H9 (cell line): ENCODE measurements at regions not wholly inside any gene's neighbourhood (a gene's known extent, or its start where the extent isn't known, plus 50 kb on each side); places are given as distances from the start of the nearest gene placed in this dataset.
"Not testable (repeated sequence)": the region's sequence is repeated elsewhere in the genome, so short reads cannot be mapped to it uniquely, and the experiment has no call there.

ENCODE experiments used
- DNase-seq: peaks from one replicate; pipeline ENCODE4 v3.0.0-alpha.2; 2017
- H2AFZ ChIP-seq: one replicate; pipeline ENCODE4 v1.6.1; 2013; ENCODE audit warnings: mild to moderate bottlenecking, low read length, control low read depth, moderate library complexity
- H2AK5ac ChIP-seq: 2 replicates; pipeline ENCODE4 v1.6.1; 2013; ENCODE audit warnings: low read length, control low read depth, mixed read lengths; ENCODE audit not compliant: insufficient read length
- H2BK120ac ChIP-seq: one replicate; pipeline ENCODE4 v1.6.1; 2013; ENCODE audit warnings: low read depth, mild to moderate bottlenecking, low read length, control low read depth, inconsistent platforms; ENCODE audit not compliant: poor library complexity, severe bottlenecking
- H2BK12ac ChIP-seq: 2 replicates; pipeline ENCODE4 v1.6.1; 2013; ENCODE audit warnings: low read length, control low read depth, mixed read lengths, low read depth; ENCODE audit not compliant: insufficient read length
- H2BK15ac ChIP-seq: 2 replicates; pipeline ENCODE4 v1.6.1; 2013; ENCODE audit warnings: low read depth, low read length, control low read depth
- H2BK20ac ChIP-seq: one replicate; pipeline ENCODE4 v1.6.1; 2013; ENCODE audit warnings: low read depth, mild to moderate bottlenecking, low read length, control low read depth, inconsistent platforms; ENCODE audit not compliant: poor library complexity, severe bottlenecking
- H2BK5ac ChIP-seq: 2 replicates; pipeline ENCODE4 v1.6.1; 2013; ENCODE audit warnings: low read length, control low read depth, mixed read lengths; ENCODE audit not compliant: insufficient read length
- H3K14ac ChIP-seq: 2 replicates; pipeline ENCODE4 v1.6.1; 2013; ENCODE audit warnings: low read length, control low read depth; ENCODE audit not compliant: insufficient read depth
- H3K18ac ChIP-seq: 2 replicates; pipeline ENCODE4 v1.6.1; 2013; ENCODE audit warnings: low read depth, mild to moderate bottlenecking, mixed read lengths, low read length, control low read depth; ENCODE audit not compliant: insufficient read length
- H3K23ac ChIP-seq: 2 replicates; pipeline ENCODE4 v1.6.1; 2013; ENCODE audit warnings: low read length, control low read depth, mixed read lengths, low read depth; ENCODE audit not compliant: insufficient read length
- H3K23me2 ChIP-seq: 2 replicates; pipeline ENCODE4 v1.6.1; 2013; ENCODE audit warnings: low read depth, mild to moderate bottlenecking, mixed read lengths, low read length, control low read depth; ENCODE audit not compliant: insufficient read length, poor library complexity, severe bottlenecking
- H3K27ac ChIP-seq: 2 replicates; pipeline ENCODE4 v1.5.1; 2013; ENCODE audit warnings: low read length, control low read depth, mixed read lengths, low read depth; ENCODE audit not compliant: insufficient read length
- H3K27me3 ChIP-seq: 2 replicates; pipeline ENCODE4 v1.6.1; 2013; ENCODE audit warnings: low read length, control low read depth, inconsistent platforms; ENCODE audit not compliant: insufficient read depth
- H3K4ac ChIP-seq: 2 replicates; pipeline ENCODE4 v1.6.1; 2013; ENCODE audit warnings: low read depth, mild to moderate bottlenecking, control low read depth, inconsistent platforms, low read length, moderate library complexity
- H3K4me1 ChIP-seq: 2 replicates; pipeline ENCODE4 v1.6.1; 2013; ENCODE audit warnings: low read length, control low read depth, inconsistent platforms; ENCODE audit not compliant: insufficient read depth
- H3K4me2 ChIP-seq: 2 replicates; pipeline ENCODE4 v1.6.1; 2013; ENCODE audit warnings: low read length, control low read depth, mixed read lengths; ENCODE audit not compliant: insufficient read length, insufficient read depth
- H3K56ac ChIP-seq: 2 replicates; pipeline ENCODE4 v1.6.1; 2013; ENCODE audit warnings: low read depth, mild to moderate bottlenecking, mixed read lengths, low read length, control low read depth; ENCODE audit not compliant: insufficient read length
- H3K79me1 ChIP-seq: 2 replicates; pipeline ENCODE4 v1.6.1; 2013; ENCODE audit warnings: low read depth, mild to moderate bottlenecking, moderate library complexity, low read length, control low read depth, inconsistent platforms; ENCODE audit not compliant: insufficient read depth, poor library complexity, severe bottlenecking
- H3K79me2 ChIP-seq: 2 replicates; pipeline ENCODE4 v1.6.1; 2013; ENCODE audit warnings: low read length, control low read depth, inconsistent platforms; ENCODE audit not compliant: insufficient read depth
- H3K9ac ChIP-seq: 2 replicates; pipeline ENCODE4 v1.6.1; 2013; ENCODE audit warnings: low read length, control low read depth, mixed read lengths; ENCODE audit not compliant: insufficient read length; ENCODE audit errors: extremely low read depth
- H3K9me3 ChIP-seq: one replicate; pipeline ENCODE4 v1.6.1; 2013; ENCODE audit warnings: low read depth, low read length, inconsistent platforms; ENCODE audit not compliant: control insufficient read depth
- H3T11ph ChIP-seq: one replicate; pipeline ENCODE4 v1.6.1; 2013; ENCODE audit warnings: mild to moderate bottlenecking, low read length, control low read depth, inconsistent platforms
- H4K20me1 ChIP-seq: one replicate; pipeline ENCODE4 v1.6.1; 2013; ENCODE audit not compliant: control insufficient read depth, insufficient read length, insufficient read depth
- H4K5ac ChIP-seq: 2 replicates; pipeline ENCODE4 v1.6.1; 2013; ENCODE audit warnings: low read depth, mild to moderate bottlenecking, mixed read lengths, low read length, control low read depth; ENCODE audit not compliant: insufficient read length
- H4K8ac ChIP-seq: replicated peaks from 2 replicates; pipeline ENCODE4 v1.6.1; 2013; ENCODE audit warnings: low read length, control low read depth, mixed read lengths, low read depth; ENCODE audit not compliant: insufficient read length
- H4K91ac ChIP-seq: 2 replicates; pipeline ENCODE4 v1.6.1; 2013; ENCODE audit warnings: low read depth, mild to moderate bottlenecking, moderate library complexity, mixed read lengths, low read length, control low read depth; ENCODE audit not compliant: insufficient read length
- H3K27ac Mint-ChIP-seq, 3 experiments: 2 replicates in 2 of 3; 3 replicates in 1 of 3; pipeline ENCODE4 v1.8.0; 2020 to 2021; ENCODE audit warnings: mixed read lengths in 3 of 3, mild to moderate bottlenecking in 1 of 3, moderate library complexity in 1 of 3
- H3K27me3 Mint-ChIP-seq: 2 replicates; pipeline ENCODE4 v1.8.0; 2021; ENCODE audit warnings: low read depth, mild to moderate bottlenecking, moderate library complexity, mixed read lengths
- H3K36me3 Mint-ChIP-seq, 3 experiments: 2 replicates in 2 of 3; 3 replicates in 1 of 3; pipeline ENCODE4 v1.8.0; 2020 to 2021; ENCODE audit warnings: low read depth in 3 of 3, mixed read lengths in 3 of 3; ENCODE audit not compliant: insufficient read depth in 1 of 3
- H3K4me1 Mint-ChIP-seq, 2 experiments: 2 replicates each; pipeline ENCODE4 v1.8.0; 2020; ENCODE audit warnings: mixed read lengths in 2 of 2
- H3K4me3 Mint-ChIP-seq, 2 experiments: 2 replicates in 1 of 2; 3 replicates in 1 of 2; pipeline ENCODE4 v1.8.0; 2020 to 2021; ENCODE audit warnings: mild to moderate bottlenecking in 2 of 2, mixed read lengths in 2 of 2, moderate library complexity in 1 of 2
- H3K9me3 Mint-ChIP-seq, 2 experiments: 2 replicates in 1 of 2; 3 replicates in 1 of 2; pipeline ENCODE4 v1.8.0; 2020; ENCODE audit warnings: mild to moderate bottlenecking in 2 of 2, mixed read lengths in 2 of 2, moderate library complexity in 1 of 2
- WGBS: extraction: QIAGEN DNeasy Blood & Tissue Kit; methylation state at CpG from one replicate; pipeline ENCODE4 v1.1.7; 2013; ENCODE audit warnings: missing lambda C conversion rate, low lambda C conversion rate, mixed read lengths; ENCODE audit not compliant: insufficient read length; ENCODE audit errors: extremely low coverage; 5-methylcytosine and 5-hydroxymethylcytosine counted together
- TF ChIP-seq, protein P1 (sequence below): fragments of 200-600 bp; sonication (generic); conservative IDR thresholded peaks from 3 replicates; pipeline ENCODE4 v1.8.0; 2021; ENCODE audit warnings: antibody characterized with exemption, mild to moderate bottlenecking

GRCh38 chr16:52912565-52913173 lies 140.0 kb downstream of the CHD9NB start:
- no peak overlapping the region for H3K4me2 ChIP-seq
- WGBS: no CpG with 5 or more reads among the region's 7 CpGs

GRCh38 chr16:52908057-52908456 lies 144.6 kb downstream of the CHD9NB start:
- H3K79me1 ChIP-seq, H4K5ac ChIP-seq, H3K23me2 ChIP-seq: not testable (repeated sequence)

More at GRCh38 chr16:52912565-52913173, 140.0 kb downstream of the CHD9NB start:
- no peak overlapping the region for H3K4ac ChIP-seq
- no peak overlapping the region for H3K9ac ChIP-seq
- H2BK15ac ChIP-seq: no peak overlapping the region
- H3K18ac ChIP-seq: no peak overlapping the region
- H4K5ac ChIP-seq: no peak overlapping the region
- no peaks in the 10 kb centered on the region for H3K79me1 ChIP-seq
- H2BK5ac ChIP-seq: no peak overlapping the region
- no peak overlapping the region for H3K23ac ChIP-seq
- H2BK120ac ChIP-seq: no peak overlapping the region
- Mint-ChIP-seq H3K4me1 (peaks cover 0 to 5% of the 10 kb centered on the region in 2 experiments; a peak in 2 of 4 replicates), H3K36me3 (no peaks in the 10 kb centered on the region), H3K27me3 (no peaks in the 10 kb centered on the region), H3K9me3 (no peaks in the 10 kb centered on the region), H3K4me3 (peak overlapping the region in 1 of 2 experiments; percentile 29; a peak in 1 of 5 replicates), H3K27ac (no peak overlapping the region)
- H3T11ph ChIP-seq: no peak overlapping the region
- TF ChIP-seq, protein P1, sequence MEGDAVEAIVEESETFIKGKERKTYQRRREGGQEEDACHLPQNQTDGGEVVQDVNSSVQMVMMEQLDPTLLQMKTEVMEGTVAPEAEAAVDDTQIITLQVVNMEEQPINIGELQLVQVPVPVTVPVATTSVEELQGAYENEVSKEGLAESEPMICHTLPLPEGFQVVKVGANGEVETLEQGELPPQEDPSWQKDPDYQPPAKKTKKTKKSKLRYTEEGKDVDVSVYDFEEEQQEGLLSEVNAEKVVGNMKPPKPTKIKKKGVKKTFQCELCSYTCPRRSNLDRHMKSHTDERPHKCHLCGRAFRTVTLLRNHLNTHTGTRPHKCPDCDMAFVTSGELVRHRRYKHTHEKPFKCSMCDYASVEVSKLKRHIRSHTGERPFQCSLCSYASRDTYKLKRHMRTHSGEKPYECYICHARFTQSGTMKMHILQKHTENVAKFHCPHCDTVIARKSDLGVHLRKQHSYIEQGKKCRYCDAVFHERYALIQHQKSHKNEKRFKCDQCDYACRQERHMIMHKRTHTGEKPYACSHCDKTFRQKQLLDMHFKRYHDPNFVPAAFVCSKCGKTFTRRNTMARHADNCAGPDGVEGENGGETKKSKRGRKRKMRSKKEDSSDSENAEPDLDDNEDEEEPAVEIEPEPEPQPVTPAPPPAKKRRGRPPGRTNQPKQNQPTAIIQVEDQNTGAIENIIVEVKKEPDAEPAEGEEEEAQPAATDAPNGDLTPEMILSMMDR: peak; percentile 94
- no peak overlapping the region for H2AK5ac ChIP-seq
- H3K14ac ChIP-seq: no peak overlapping the region
- no peak overlapping the region for H2AFZ ChIP-seq
- no peak overlapping the region for H3K27ac ChIP-seq
- no peaks in the 10 kb centered on the region for H3K27me3 ChIP-seq
- DNase-seq: peak; percentile 80
- no peaks in the 10 kb centered on the region for H3K9me3 ChIP-seq
- no peak overlapping the region for H3K56ac ChIP-seq
- H4K20me1 ChIP-seq: no peaks in the 10 kb centered on the region
- no peak overlapping the region for H4K8ac ChIP-seq
- H2BK12ac ChIP-seq: no peak overlapping the region
- H2BK20ac ChIP-seq: no peak overlapping the region
- no peaks in the 10 kb centered on the region for H3K4me1 ChIP-seq
- no peak overlapping the region for H4K91ac ChIP-seq
- H3K79me2 ChIP-seq: no peaks in the 10 kb centered on the region
- no peaks in the 10 kb centered on the region for H3K23me2 ChIP-seq

More at GRCh38 chr16:52908057-52908456, 144.6 kb downstream of the CHD9NB start:
- H2BK20ac ChIP-seq, H3T11ph ChIP-seq, H3K14ac ChIP-seq, H2BK120ac ChIP-seq, H3K9me3 ChIP-seq, H3K56ac ChIP-seq, DNase-seq, H3K79me2 ChIP-seq, H3K4me1 ChIP-seq, H3K27ac ChIP-seq, H3K4me1 Mint-ChIP-seq, H3K9me3 Mint-ChIP-seq, H3K27ac Mint-ChIP-seq, H3K4me3 Mint-ChIP-seq, H2BK15ac ChIP-seq, H3K9ac ChIP-seq, H3K27me3 ChIP-seq, H4K20me1 ChIP-seq, H3K23ac ChIP-seq, H2AFZ ChIP-seq, H3K18ac ChIP-seq, H3K4ac ChIP-seq, H4K91ac ChIP-seq, H4K8ac ChIP-seq, H3K36me3 Mint-ChIP-seq, H2AK5ac ChIP-seq, H3K27me3 Mint-ChIP-seq, H3K4me2 ChIP-seq, H2BK12ac ChIP-seq, H2BK5ac ChIP-seq: not testable (repeated sequence)
- WGBS: no CpG with 5 or more reads among the region's 6 CpGs
